ENCODE measurements at regions not wholly inside any gene's neighbourhood (a gene's known extent, or its start where the extent isn't known, plus 50 kb on each side); places are given as distances from the start of the nearest gene placed in this dataset.
"Not testable (repeated sequence)": the region's sequence is repeated elsewhere in the genome, so short reads cannot be mapped to it uniquely, and the experiment has no call there.

- Histone ChIP-seq H3K4me1 (ENCODE audit: control insufficient read depth, insufficient read depth, low read length) (peaks cover 3% of the 10 kb centered on the region; the same call in 1 of the 2 replicates), H3K36me3 (ENCODE audit: control insufficient read depth, insufficient read depth, low read length) (no peaks in the 10 kb centered on the region), H3K27me3 (ENCODE audit: control insufficient read depth, insufficient read depth, low read length) (no peaks in the 10 kb centered on the region), H3K4me3 (ENCODE audit: low read length) (no peak overlapping the region), H3K9me3 (ENCODE audit: control insufficient read depth, insufficient read depth, low read length) (no peaks in the 10 kb centered on the region), H3K27ac (ENCODE audit: low read length) (no peak overlapping the region)
- DNase-seq (ENCODE audit: low read depth, low spot score): no peak
- no CpG with 5 or more reads among the region's 8 CpGs for WGBS (ENCODE audit: insufficient coverage, insufficient read length)
Observed at GRCh38 chr9:95573463-95573862, 56.7 kb upstream of the PTCH1 start.

GRCh38 chr9:95572381-95573151 is 55.8 kb upstream of the PTCH1 start:
- H3K9me3 ChIP-seq (ENCODE audit: control insufficient read depth, insufficient read depth, low read length): no peaks in the 10 kb centered on the region
- H3K4me1 ChIP-seq (ENCODE audit: control insufficient read depth, insufficient read depth, low read length): peaks cover 5% of the 10 kb centered on the region
- no peak overlapping the region for H3K27ac ChIP-seq (ENCODE audit: low read length)
- no peak overlapping the region for H3K4me3 ChIP-seq (ENCODE audit: low read length)
- no peaks in the 10 kb centered on the region for H3K36me3 ChIP-seq (ENCODE audit: control insufficient read depth, insufficient read depth, low read length)
- H3K27me3 ChIP-seq (ENCODE audit: control insufficient read depth, insufficient read depth, low read length): no peaks in the 10 kb centered on the region
- DNase-seq (ENCODE audit: low read depth, low spot score): no peak
- no CpG with 5 or more reads among the region's 25 CpGs for WGBS (ENCODE audit: insufficient coverage, insufficient read length)

GRCh38 chr9:95570646-95571045 is 53.9 kb upstream of the PTCH1 start:
- H3K4me1 ChIP-seq (ENCODE audit: control insufficient read depth, insufficient read depth, low read length): peaks cover 6% of the 10 kb centered on the region
- H3K36me3 ChIP-seq (ENCODE audit: control insufficient read depth, insufficient read depth, low read length): no peaks in the 10 kb centered on the region
- DNase-seq (ENCODE audit: low read depth, low spot score): no peak
- no peak overlapping the region for H3K27ac ChIP-seq (ENCODE audit: low read length)
- no CpG with 5 or more reads among the region's 11 CpGs for WGBS (ENCODE audit: insufficient coverage, insufficient read length)
- no peaks in the 10 kb centered on the region for H3K9me3 ChIP-seq (ENCODE audit: control insufficient read depth, insufficient read depth, low read length)
- H3K27me3 ChIP-seq (ENCODE audit: control insufficient read depth, insufficient read depth, low read length): no peaks in the 10 kb centered on the region
- H3K4me3 ChIP-seq (ENCODE audit: low read length): no peak overlapping the region

- no peak for DNase-seq (ENCODE audit: low read depth, low spot score)
- H3K9me3 ChIP-seq (ENCODE audit: control insufficient read depth, insufficient read depth, low read length): no peaks in the 10 kb centered on the region
- peaks cover 6% of the 10 kb centered on the region for H3K4me1 ChIP-seq (ENCODE audit: control insufficient read depth, insufficient read depth, low read length)
- no CpG with 5 or more reads among the region's 22 CpGs for WGBS (ENCODE audit: insufficient coverage, insufficient read length)
- no peak overlapping the region for H3K27ac ChIP-seq (ENCODE audit: low read length)
- H3K4me3 ChIP-seq (ENCODE audit: low read length): no peak overlapping the region
- H3K27me3 ChIP-seq (ENCODE audit: control insufficient read depth, insufficient read depth, low read length): no peaks in the 10 kb centered on the region
- no peaks in the 10 kb centered on the region for H3K36me3 ChIP-seq (ENCODE audit: control insufficient read depth, insufficient read depth, low read length)
Observed at GRCh38 chr9:95570150-95570549, 53.4 kb upstream of the PTCH1 start.

GRCh38 chr9:95568735-95569134 is 52.0 kb upstream of the PTCH1 start:
- not testable (repeated sequence) for H3K4me3 ChIP-seq (ENCODE audit: low read length); H3K36me3 ChIP-seq (ENCODE audit: control insufficient read depth, insufficient read depth, low read length); H3K4me1 ChIP-seq (ENCODE audit: control insufficient read depth, insufficient read depth, low read length); H3K27me3 ChIP-seq (ENCODE audit: control insufficient read depth, insufficient read depth, low read length); DNase-seq (ENCODE audit: low read depth, low spot score); H3K27ac ChIP-seq (ENCODE audit: low read length); H3K9me3 ChIP-seq (ENCODE audit: control insufficient read depth, insufficient read depth, low read length)
- WGBS (ENCODE audit: insufficient coverage, insufficient read length): no CpG with 5 or more reads among the region's 10 CpGs

All from iPS DF 6.9 (cell line).